HepG2 (cell line): ENCODE measurements at regions not wholly inside any gene's neighbourhood (a gene's known extent, or its start where the extent isn't known, plus 50 kb on each side); places are given as distances from the start of the nearest gene placed in this dataset.
A peak's percentile ranks its signal among the peaks of the same experiment; 100 is the strongest.

Experiments
- ATAC-seq: fragments of 200-7000 bp; cut with Tn5 transposase; 3 replicates; pipeline ENCODE4 v1.9.1; 2020; ENCODE audit warnings: mild to moderate bottlenecking, moderate library complexity
- BruUV-seq: library from RNA; stranded (reverse); fragments of 400-500 nt; replicated peaks from 2 replicates; lab custom pipeline; 2021; lab: Mats Ljungman, UMichigan
- CTCF ChIA-PET: fragments of 300-600 bp; formaldehyde crosslinking; extraction: SDS; loops from one replicate; lab custom pipeline; 2021; ENCODE audit warnings: low total read pairs, inconsistent platforms, low intra/inter-chr PET ratio; lab: Yijun Ruan, JAX
- POLR2A ChIA-PET: fragments of 350-600 bp; sonication (Branson Sonifier 250); formaldehyde crosslinking; loops from one replicate; lab custom pipeline; 2020; ENCODE audit warnings: antibody characterized with exemption, inconsistent platforms; lab: Yijun Ruan, JAX
- DNase-seq: peaks from one replicate; pipeline ENCODE4 v3.0.0-alpha.2; 2015; ENCODE audit warnings: low spot score
- FAIRE-seq: peaks from 3 replicates; lab custom pipeline; 2011; peaks lifted over from hg19 to GRCh38; lab: Jason Lieb, UNC
- H2AFZ ChIP-seq: one replicate; pipeline ENCODE4 v1.6.1; 2011; ENCODE audit warnings: low read length, inconsistent platforms
- H3K27ac ChIP-seq: fragments of 300-600 bp; 3 replicates; pipeline ENCODE4 v1.8.0; 2011; ENCODE audit warnings: mixed run types, mild to moderate bottlenecking, mixed read lengths, low read length, inconsistent platforms; ENCODE audit not compliant: insufficient read depth; ENCODE audit errors: extremely low read length
- H3K27me3 ChIP-seq, 2 experiments: fragments of 200-600 bp in 1 of 2; 2 replicates in 1 of 2; 3 replicates in 1 of 2; pipeline versions ENCODE4 v1.6.0 to v1.8.0; 2011; ENCODE audit warnings: low read length in 2 of 2, mild to moderate bottlenecking in 2 of 2, moderate library complexity in 2 of 2, inconsistent platforms in 1 of 2; ENCODE audit not compliant: insufficient read depth in 2 of 2, control insufficient read depth in 1 of 2
- H3K36me3 ChIP-seq, 2 experiments: fragments of 200-600 bp in 1 of 2; replicated peaks in 1 of 2; 2 replicates in 1 of 2; 3 replicates in 1 of 2; pipeline versions ENCODE4 v1.5.1 to v1.8.0; 2011; ENCODE audit warnings: low read length in 2 of 2, inconsistent platforms in 1 of 2; ENCODE audit not compliant: insufficient read depth in 2 of 2, control insufficient read depth in 1 of 2
- H3K4me1 ChIP-seq: 2 replicates; pipeline ENCODE4 v1.5.1; 2012; ENCODE audit warnings: low read length, inconsistent platforms; ENCODE audit not compliant: insufficient read depth
- H3K4me2 ChIP-seq: 2 replicates; pipeline ENCODE4 v1.6.0; 2011; ENCODE audit warnings: low read depth, low read length, inconsistent platforms
- H3K4me3 ChIP-seq, 3 experiments: fragments of 200-600 bp in 1 of 3; sonication (generic), shearing (Covaris generic) in 1 of 3; replicated peaks in 1 of 3; 2 replicates each; pipeline ENCODE4 v1.5.1; 2011 to 2016; ENCODE audit warnings: low read length in 3 of 3, inconsistent platforms in 2 of 3, low read depth in 2 of 3, mild to moderate bottlenecking in 2 of 3, control low read depth in 1 of 3, mixed read lengths in 1 of 3; ENCODE audit not compliant: insufficient read depth in 1 of 3
- H3K79me2 ChIP-seq: one replicate; pipeline ENCODE4 v1.6.1; 2011; ENCODE audit warnings: low read length, inconsistent platforms; ENCODE audit not compliant: insufficient read depth
- H3K9ac ChIP-seq: 2 replicates; pipeline ENCODE4 v1.6.0; 2011; ENCODE audit warnings: mild to moderate bottlenecking, low read depth, low read length, inconsistent platforms; ENCODE audit not compliant: insufficient read depth
- H3K9me3 ChIP-seq: 2 replicates; pipeline ENCODE4 v1.5.1; 2012; ENCODE audit warnings: mild to moderate bottlenecking, low read length
- H4K20me1 ChIP-seq: 2 replicates; pipeline ENCODE4 v1.6.0; 2011; ENCODE audit warnings: inconsistent platforms, mild to moderate bottlenecking, low read length, moderate library complexity; ENCODE audit not compliant: insufficient read depth
- EP300 ChIP-seq, 3 experiments: sonication (generic) in 1 of 3; formaldehyde crosslinking in 1 of 3; IDR thresholded peaks; 2 replicates each; pipeline versions ENCODE4 v1.5.1 to v1.6.1; 2011 to 2020; ENCODE audit warnings: low read depth in 2 of 3, low read length in 2 of 3, borderline replicate concordance in 1 of 3, improper control_type of control experiment in 1 of 3, mild to moderate bottlenecking in 1 of 3, missing genetic modification reagents in 1 of 3, moderate library complexity in 1 of 3
- GATAD2A ChIP-seq: IDR thresholded peaks from 2 replicates; pipeline ENCODE4 v1.6.1; 2016
- HNF1A ChIP-seq, 2 experiments: sonication (generic) in 1 of 2; formaldehyde crosslinking in 1 of 2; IDR thresholded peaks; 2 replicates each; pipeline versions ENCODE4 v1.4.0 to v1.6.1; 2016 to 2020; ENCODE audit warnings: borderline replicate concordance in 1 of 2, low read depth in 1 of 2, mild to moderate bottlenecking in 1 of 2, missing genetic modification reagents in 1 of 2
- HNF4A ChIP-seq: sonication (generic); formaldehyde crosslinking; IDR thresholded peaks from 2 replicates; pipeline ENCODE4 v1.4.0; 2020; ENCODE audit warnings: missing genetic modification reagents
- NCOA2 ChIP-seq: sonication (generic); formaldehyde crosslinking; IDR thresholded peaks from 2 replicates; pipeline ENCODE4 v1.8.0; 2022; ENCODE audit warnings: inconsistent platforms
- NR2F6 ChIP-seq, 2 experiments: IDR thresholded peaks; 2 replicates each; pipeline ENCODE4 v1.6.1; 2016; ENCODE audit warnings: antibody characterized with exemption in 1 of 2, mild to moderate bottlenecking in 1 of 2
- SP5 ChIP-seq: IDR thresholded peaks from 2 replicates; pipeline ENCODE4 v1.6.1; 2016; ENCODE audit warnings: low read depth, borderline replicate concordance
- WGBS: methylation state at CpG from one replicate; pipeline ENCODE4 v1.1.6; 2017; ENCODE audit warnings: low lambda C conversion rate; 5-methylcytosine and 5-hydroxymethylcytosine counted together
- in situ Hi-C: cut with HindIII; loops from 2 replicates; pipeline ENCODE4 v1.10.0; 2017; ENCODE audit warnings: low pct_unique_long_range_greater_than_20kb; ENCODE audit not compliant: extremely low pct_ligation_motif_present
- intact Hi-C: fragments of 100-400 bp; cut with micrococcal nuclease; formaldehyde crosslinking; loops from one replicate; pipeline ENCODE4 v1.10.0; 2022; ENCODE audit not compliant: unreplicated experiment
- TF ChIP-seq, protein P1 (sequence below): IDR thresholded peaks from 2 replicates; pipeline ENCODE4 v1.4.0; 2020; ENCODE audit warnings: mild to moderate bottlenecking, missing genetic modification reagents
- TF ChIP-seq, protein P2 (sequence below): sonication (generic); formaldehyde crosslinking; IDR thresholded peaks from 2 replicates; pipeline ENCODE4 v1.5.0; 2020; ENCODE audit warnings: missing genetic modification reagents, mild to moderate bottlenecking, borderline replicate concordance
- TF ChIP-seq, protein P3 (sequence below): sonication (generic); formaldehyde crosslinking; conservative IDR thresholded peaks from 2 replicates; pipeline ENCODE4 v1.4.0; 2020; ENCODE audit warnings: mild to moderate bottlenecking, missing genetic modification reagents, moderate library complexity

- Histone ChIP-seq H3K9me3 (no peaks in the 10 kb centered on the region), H2AFZ (no peak overlapping the region), H3K4me3 (peak overlapping the region; percentile 4 to 26 (median 25); a peak in 3 of 6 replicates), H3K4me1 (peaks cover 50% of the 10 kb centered on the region), H3K27me3 (no peaks in the 10 kb centered on the region), H3K27ac (peak overlapping the region; percentile 45), H4K20me1 (no peaks in the 10 kb centered on the region), H3K9ac (peak overlapping the region; percentile 47), H3K36me3 (no peaks in the 10 kb centered on the region), H3K4me2 (peak overlapping the region; percentile 59), H3K79me2 (no peaks in the 10 kb centered on the region)
- POLR2A ChIA-PET = interaction anchor here (0.7 to 1.5 kb wide), 3 partner anchors 45 to 120 kb away, joined by 3 to 5 read pairs (median 4); no protein-coding TSS in a partner anchor
- no peak for FAIRE-seq
- CTCF ChIA-PET = no interaction called here
- intact Hi-C loops (no loop called here), in situ Hi-C loops (no loop called here)
- DNase-seq = peak; percentile 21
- WGBS = 1% methylated on average over 3 of the region's 3 CpGs
- BruUV-seq = no TSS peak
- peak; percentile 93 for ATAC-seq
- TF ChIP-seq GATAD2A (peak; percentile 45; the same call in 1 of the 2 replicates), NR2F6 (IDR thresholded peaks at IDR 0.05) (peak; percentile 34; the same call in 1 of the 2 replicates), NR2F6 (CRISPR knock-in tag; IDR thresholded peaks at IDR 0.05) (no peak), HNF1A (IDR thresholded peaks at IDR 0.05; ENCODE audit: low read depth) (no peak), HNF1A (CRISPR knock-in tag; IDR thresholded peaks at IDR 0.05; ENCODE audit: borderline replicate concordance) (peak; percentile 36; the same call in 1 of the 2 replicates), HNF4A (CRISPR knock-in tag) (peak; percentile 49), EP300 (IDR thresholded peaks at IDR 0.05; ENCODE audit: low read depth in 2 of 2, low read length in 2 of 2) (peak in 1 of 2 experiments; percentile 11; a peak in 1 of 4 replicates), EP300 (CRISPR knock-in tag; IDR thresholded peaks at IDR 0.05; ENCODE audit: borderline replicate concordance) (no peak), NCOA2 (CRISPR knock-in tag) (no peak), SP5 (CRISPR knock-in tag) (peak; percentile 25; the same call in 1 of the 2 replicates)
- TF ChIP-seq, protein P1, sequence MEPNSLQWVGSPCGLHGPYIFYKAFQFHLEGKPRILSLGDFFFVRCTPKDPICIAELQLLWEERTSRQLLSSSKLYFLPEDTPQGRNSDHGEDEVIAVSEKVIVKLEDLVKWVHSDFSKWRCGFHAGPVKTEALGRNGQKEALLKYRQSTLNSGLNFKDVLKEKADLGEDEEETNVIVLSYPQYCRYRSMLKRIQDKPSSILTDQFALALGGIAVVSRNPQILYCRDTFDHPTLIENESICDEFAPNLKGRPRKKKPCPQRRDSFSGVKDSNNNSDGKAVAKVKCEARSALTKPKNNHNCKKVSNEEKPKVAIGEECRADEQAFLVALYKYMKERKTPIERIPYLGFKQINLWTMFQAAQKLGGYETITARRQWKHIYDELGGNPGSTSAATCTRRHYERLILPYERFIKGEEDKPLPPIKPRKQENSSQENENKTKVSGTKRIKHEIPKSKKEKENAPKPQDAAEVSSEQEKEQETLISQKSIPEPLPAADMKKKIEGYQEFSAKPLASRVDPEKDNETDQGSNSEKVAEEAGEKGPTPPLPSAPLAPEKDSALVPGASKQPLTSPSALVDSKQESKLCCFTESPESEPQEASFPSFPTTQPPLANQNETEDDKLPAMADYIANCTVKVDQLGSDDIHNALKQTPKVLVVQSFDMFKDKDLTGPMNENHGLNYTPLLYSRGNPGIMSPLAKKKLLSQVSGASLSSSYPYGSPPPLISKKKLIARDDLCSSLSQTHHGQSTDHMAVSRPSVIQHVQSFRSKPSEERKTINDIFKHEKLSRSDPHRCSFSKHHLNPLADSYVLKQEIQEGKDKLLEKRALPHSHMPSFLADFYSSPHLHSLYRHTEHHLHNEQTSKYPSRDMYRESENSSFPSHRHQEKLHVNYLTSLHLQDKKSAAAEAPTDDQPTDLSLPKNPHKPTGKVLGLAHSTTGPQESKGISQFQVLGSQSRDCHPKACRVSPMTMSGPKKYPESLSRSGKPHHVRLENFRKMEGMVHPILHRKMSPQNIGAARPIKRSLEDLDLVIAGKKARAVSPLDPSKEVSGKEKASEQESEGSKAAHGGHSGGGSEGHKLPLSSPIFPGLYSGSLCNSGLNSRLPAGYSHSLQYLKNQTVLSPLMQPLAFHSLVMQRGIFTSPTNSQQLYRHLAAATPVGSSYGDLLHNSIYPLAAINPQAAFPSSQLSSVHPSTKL (CRISPR knock-in tag) = peak; percentile 28; the same call in 1 of the 2 replicates
- TF ChIP-seq, protein P2, sequence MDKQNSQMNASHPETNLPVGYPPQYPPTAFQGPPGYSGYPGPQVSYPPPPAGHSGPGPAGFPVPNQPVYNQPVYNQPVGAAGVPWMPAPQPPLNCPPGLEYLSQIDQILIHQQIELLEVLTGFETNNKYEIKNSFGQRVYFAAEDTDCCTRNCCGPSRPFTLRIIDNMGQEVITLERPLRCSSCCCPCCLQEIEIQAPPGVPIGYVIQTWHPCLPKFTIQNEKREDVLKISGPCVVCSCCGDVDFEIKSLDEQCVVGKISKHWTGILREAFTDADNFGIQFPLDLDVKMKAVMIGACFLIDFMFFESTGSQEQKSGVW (CRISPR knock-in tag) = no peak
- TF ChIP-seq, protein P3, sequence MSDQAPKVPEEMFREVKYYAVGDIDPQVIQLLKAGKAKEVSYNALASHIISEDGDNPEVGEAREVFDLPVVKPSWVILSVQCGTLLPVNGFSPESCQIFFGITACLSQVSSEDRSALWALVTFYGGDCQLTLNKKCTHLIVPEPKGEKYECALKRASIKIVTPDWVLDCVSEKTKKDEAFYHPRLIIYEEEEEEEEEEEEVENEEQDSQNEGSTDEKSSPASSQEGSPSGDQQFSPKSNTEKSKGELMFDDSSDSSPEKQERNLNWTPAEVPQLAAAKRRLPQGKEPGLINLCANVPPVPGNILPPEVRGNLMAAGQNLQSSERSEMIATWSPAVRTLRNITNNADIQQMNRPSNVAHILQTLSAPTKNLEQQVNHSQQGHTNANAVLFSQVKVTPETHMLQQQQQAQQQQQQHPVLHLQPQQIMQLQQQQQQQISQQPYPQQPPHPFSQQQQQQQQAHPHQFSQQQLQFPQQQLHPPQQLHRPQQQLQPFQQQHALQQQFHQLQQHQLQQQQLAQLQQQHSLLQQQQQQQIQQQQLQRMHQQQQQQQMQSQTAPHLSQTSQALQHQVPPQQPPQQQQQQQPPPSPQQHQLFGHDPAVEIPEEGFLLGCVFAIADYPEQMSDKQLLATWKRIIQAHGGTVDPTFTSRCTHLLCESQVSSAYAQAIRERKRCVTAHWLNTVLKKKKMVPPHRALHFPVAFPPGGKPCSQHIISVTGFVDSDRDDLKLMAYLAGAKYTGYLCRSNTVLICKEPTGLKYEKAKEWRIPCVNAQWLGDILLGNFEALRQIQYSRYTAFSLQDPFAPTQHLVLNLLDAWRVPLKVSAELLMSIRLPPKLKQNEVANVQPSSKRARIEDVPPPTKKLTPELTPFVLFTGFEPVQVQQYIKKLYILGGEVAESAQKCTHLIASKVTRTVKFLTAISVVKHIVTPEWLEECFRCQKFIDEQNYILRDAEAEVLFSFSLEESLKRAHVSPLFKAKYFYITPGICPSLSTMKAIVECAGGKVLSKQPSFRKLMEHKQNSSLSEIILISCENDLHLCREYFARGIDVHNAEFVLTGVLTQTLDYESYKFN (CRISPR knock-in tag) = peak; percentile 79
Observed at GRCh38 chr18:42159146-42159545, 204.1 kb downstream of the PIK3C3 start.
